T-helper 1 cell treated with Interleukin-12 subunit alpha and Interleukin-12 subunit beta and Interleukin-4 antibody, amounts not matched to agents 30 ng/mL and 1 ng/mL, for 36 hours (primary cell): ENCODE measurements at regions not wholly inside any gene's neighbourhood (a gene's known extent, or its start where the extent isn't known, plus 50 kb on each side); places are given as distances from the start of the nearest gene placed in this dataset.
"Not testable (repeated sequence)": the region's sequence is repeated elsewhere in the genome, so short reads cannot be mapped to it uniquely, and the experiment has no call there.

ENCODE experiments used
- intact Hi-C: fragments of 100-400 bp; cut with micrococcal nuclease; formaldehyde crosslinking; loops from one replicate; pipeline ENCODE4 v1.15.1; 2024

DNA sequence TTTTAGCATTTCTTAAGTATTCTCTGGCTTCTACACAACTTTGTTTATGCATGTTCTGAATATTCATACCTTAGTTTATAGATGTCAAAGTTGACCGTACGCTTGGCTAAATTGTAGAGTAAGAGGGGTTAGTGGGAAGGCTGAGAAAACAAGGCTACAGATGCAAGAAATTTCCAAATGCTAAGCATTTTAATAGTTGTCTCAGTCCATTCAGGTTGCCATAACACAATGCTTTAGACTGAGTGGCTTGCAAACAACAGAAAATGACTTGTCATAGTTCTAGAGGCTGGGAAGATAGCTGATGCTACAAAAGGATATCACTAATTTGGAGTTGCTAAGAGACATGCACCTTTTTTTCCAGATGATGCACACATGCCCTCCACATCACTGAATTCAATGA, 53.0 kb upstream of the C1QTNF3 start:
- intact Hi-C loops: not testable (repeated sequence)

GRCh38 chr5:34099891-34100290, 56.9 kb upstream of the C1QTNF3 start:
- intact Hi-C loops: not testable (repeated sequence)

- intact Hi-C loops: not testable (repeated sequence)
Measured at GRCh38 chr5:34101567-34101966, 58.6 kb upstream of the C1QTNF3 start.

- intact Hi-C loops: not testable (repeated sequence)
Measured at GRCh38 chr5:34108897-34109296, 65.9 kb upstream of the C1QTNF3 start.

DNA sequence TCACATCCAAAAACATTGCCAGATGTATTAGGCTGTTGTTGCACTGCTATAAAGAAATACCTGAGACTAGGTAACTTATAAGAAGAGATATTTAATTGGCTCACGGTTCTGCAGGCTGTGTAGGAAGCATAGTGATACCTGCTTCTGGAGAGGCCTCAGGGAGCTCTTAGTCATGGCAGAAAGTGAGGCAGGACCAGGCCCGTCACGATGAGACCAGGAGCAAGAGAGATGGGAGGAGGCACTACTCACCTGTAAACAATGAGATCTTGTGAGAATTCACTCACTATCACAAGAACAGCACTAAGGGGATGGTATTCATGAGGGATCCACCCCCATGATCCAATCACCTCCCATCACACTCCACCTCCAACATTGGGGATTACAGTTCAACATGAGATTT, 81.3 kb upstream of the C1QTNF3 start:
- intact Hi-C loops: not testable (repeated sequence)

DNA sequence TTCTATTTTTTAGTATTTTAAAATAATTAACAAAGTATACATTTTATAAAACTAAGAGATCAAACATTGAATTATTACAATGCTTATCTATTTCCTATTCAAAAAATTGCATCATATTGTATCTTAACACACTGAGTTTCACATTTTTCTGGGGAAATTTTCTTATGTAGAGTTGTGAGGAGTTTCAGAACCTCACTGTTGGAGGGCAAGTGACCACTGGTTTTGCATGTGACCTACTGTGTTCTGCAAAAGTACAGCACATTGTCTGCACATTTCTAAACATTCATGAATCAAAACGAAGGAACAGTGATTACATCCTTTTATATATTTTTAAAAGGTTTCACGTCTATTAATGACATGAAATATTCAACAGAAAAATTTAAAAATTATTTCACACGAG, 82.3 kb upstream of the C1QTNF3 start:
- intact Hi-C loops: not testable (repeated sequence)

- intact Hi-C loops: not testable (repeated sequence)
Measured at GRCh38 chr5:34126741-34127140, 83.7 kb upstream of the C1QTNF3 start.

DNA sequence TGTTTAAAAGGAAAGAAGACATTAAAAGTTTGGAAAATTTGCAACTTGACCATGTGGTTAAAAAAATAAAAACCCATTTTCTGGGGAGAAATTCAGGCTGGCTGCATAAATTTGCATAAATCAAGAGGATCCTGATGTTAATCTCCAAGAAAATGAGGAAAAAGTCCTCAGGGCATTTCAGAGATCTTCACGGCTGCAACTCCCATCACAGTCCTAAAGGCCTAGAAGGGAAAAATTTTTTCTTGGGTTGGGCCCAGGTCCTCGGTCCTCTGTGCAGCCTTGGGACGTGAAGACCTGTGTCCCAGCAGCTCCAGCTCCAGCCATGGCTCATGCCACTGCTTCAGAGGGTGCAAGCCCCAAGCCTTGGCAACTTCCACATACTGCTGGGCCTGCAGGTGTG, 84.8 kb upstream of the C1QTNF3 start:
- intact Hi-C loops: not testable (repeated sequence)

GRCh38 chr5:34128890-34129289, 85.9 kb upstream of the C1QTNF3 start:
- intact Hi-C loops: not testable (repeated sequence)

GRCh38 chr5:34154988-34155387, 112.0 kb upstream of the C1QTNF3 start:
- intact Hi-C loops: not testable (repeated sequence)

DNA sequence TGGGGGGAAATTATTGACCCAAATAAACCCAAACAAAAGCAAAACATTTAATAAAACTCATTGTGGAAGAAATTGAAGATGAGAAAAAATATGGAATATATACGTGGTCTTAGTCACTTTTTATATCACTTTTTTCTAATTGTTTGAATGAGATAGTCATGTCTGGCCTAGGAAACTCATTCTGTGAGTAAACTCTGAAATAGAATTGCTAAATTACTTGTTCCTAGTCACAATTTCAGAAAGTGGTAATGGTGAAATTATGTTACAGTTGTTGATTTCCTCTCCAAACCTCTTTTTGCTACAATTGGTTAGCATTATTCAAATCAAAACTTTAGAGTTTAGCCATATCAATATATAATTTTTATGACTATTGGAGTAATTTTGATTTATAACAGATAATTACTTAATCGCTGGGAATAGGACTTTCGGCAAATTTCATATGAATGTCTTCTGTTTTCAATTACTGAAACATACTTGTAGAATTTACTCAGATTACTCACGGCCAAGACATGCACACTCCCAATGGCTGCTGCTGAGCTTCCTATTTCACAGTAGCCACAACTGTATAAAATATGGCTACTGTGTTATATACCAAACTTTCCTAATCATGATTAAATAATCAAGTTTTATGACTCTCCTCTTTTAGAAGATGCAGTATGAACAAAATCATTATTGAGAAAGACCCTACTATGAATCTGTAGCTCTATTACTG, 113.8 kb upstream of the C1QTNF3 start:
- intact Hi-C loops: not testable (repeated sequence)

GRCh38 chr5:34160904-34161303, 117.9 kb upstream of the C1QTNF3 start:
- intact Hi-C loops: not testable (repeated sequence)

- intact Hi-C loops: not testable (repeated sequence)
Measured at GRCh38 chr5:34171398-34171797, 128.4 kb upstream of the C1QTNF3 start.

DNA sequence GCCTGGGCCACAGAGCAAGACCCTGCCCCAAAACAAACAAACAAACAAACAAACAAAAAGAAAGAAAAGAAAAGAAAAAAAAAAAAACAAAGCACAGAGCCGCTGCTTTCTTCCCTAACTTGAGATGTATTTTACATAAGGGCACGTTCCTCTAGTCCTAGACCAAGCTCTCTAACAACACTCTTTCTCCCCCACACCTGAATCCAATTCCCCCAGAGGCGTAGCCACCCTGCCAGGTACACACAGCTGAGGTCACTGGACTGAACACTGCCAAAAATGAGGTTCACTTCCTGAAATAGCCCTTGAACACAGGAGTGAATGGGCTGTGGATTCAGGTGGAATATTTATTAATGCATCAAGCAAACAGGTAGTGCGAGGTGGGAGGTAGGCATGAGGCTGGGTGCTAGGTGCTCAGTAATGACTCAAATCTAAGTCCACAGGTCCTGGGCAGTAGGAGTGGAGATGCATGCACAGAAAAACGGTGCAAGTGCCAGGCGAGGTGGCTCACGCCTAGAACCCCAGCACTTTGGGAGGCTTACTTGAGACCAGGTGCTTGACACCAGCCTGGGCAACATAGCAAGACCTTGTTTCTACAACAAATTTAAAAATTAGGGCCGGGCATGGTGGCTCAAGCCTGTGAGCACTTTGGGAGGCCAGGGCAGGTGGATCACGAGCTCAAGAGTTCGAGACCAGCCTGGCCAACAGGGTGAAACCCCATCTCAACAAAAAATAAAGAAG, 136.6 kb upstream of the C1QTNF3 start:
- intact Hi-C loops: not testable (repeated sequence)

DNA sequence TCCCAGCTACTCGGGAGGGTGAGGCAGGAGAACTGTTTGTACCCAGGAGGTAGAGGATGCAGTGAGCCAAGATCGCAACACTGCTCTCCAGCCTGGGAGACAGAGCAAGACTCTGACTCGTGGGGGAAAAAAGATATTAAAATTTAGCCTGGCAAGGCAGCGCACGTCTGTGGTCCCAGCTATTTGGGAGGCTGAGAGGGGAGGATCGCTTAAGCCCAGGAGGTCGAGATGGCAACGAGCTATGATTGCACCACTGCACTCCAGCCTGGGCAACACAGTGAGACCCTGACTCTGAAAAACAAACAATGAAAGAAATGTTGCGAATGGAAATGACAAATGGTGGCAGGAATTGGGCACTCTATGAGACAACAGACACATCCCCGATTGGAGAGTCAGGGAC, 137.2 kb upstream of the C1QTNF3 start:
- intact Hi-C loops: not testable (repeated sequence)

GRCh38 chr5:34180940-34181614, 138.1 kb upstream of the C1QTNF3 start:
- intact Hi-C loops: not testable (repeated sequence)

DNA sequence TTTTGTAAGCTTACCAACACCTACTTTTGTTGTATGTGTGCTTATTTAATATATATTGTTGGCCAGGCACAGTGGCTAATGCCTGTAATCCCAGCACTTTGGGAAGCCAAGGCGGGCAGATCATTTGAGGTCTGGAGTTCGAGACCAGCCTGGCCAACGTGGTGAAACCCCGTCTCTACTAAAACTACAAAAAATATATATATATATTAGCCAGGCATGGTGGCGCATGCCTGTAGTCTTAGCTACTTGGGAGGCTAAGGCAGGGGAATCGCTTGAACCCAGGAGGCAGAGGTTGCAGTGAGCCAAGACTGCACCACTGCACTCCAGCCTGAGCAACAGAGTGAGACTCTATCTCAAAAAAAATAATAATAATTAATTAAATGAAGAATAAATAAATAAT, 142.0 kb upstream of the C1QTNF3 start:
- intact Hi-C loops: not testable (repeated sequence)

DNA sequence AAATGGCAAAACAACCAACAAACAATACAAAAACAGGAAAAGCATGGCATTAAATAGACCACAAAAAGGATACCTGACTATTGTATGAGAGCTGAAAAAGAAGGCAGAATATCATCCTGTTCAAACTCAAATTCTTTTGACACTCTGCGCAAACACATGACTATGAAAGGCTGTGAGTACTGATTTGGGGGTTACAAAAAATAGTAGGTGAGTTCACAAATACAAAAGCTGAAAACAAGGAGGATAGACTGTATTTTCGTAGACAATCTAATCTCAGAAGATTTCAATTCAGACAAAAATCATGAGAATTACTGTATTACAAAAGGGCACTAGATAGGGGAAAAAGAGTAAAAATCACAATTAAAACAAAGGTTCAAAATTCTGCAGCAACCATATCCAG, 142.6 kb upstream of the C1QTNF3 start:
- intact Hi-C loops: not testable (repeated sequence)

DNA sequence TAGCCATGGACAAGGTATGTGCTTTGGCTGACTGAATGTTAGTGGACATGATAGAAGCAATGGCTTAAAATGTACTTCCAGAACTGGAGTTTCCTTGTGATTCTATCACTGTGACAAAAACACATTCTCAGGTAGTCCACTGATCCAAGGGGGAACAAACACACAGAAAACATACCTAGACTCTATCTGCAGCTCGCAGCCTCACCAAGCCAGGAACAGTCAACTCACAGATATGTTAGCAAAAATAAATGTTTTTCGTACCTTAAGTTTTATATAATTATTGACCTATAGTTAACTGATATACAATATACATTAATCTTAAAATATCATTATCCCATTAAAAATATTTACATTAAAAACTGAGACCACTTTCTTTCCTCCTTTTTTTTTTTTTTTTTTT, 143.1 kb upstream of the C1QTNF3 start:
- intact Hi-C loops: not testable (repeated sequence)

- intact Hi-C loops: not testable (repeated sequence)
Measured at GRCh38 chr5:34186865-34187264, 143.9 kb upstream of the C1QTNF3 start.

- intact Hi-C loops: not testable (repeated sequence)
Measured at GRCh38 chr5:34187441-34187840, 144.4 kb upstream of the C1QTNF3 start.
